Stimulated activated naive B cell treated with anti-CD40 and anti-IgM and Interleukin-4, amounts not matched to agents 10 μg/mL and 1 μg/mL and 100 μg/mL, for 72 hours (primary cell): ENCODE measurements at regions not wholly inside any gene's neighbourhood (a gene's known extent, or its start where the extent isn't known, plus 50 kb on each side); places are given as distances from the start of the nearest gene placed in this dataset.

ENCODE experiments used
- ATAC-seq, 2 donors: fragments of 150-1000 bp; cut with Tn5 transposase; replicated peaks; 2 replicates each; pipeline ENCODE4 v1.10.0; 2021; ENCODE audit warnings: moderate library complexity in 1 of 2
- DNase-seq: peaks from one replicate; pipeline ENCODE4 v3.0.0; 2021
- H3K27ac Mint-ChIP-seq: one replicate; pipeline ENCODE4 v1.8.0; 2022; ENCODE audit warnings: mild to moderate bottlenecking, mixed read lengths
- H3K27me3 Mint-ChIP-seq, 2 donors: one replicate each; pipeline ENCODE4 v1.8.0; 2022; ENCODE audit warnings: mixed read lengths in 2 of 2
- H3K36me3 Mint-ChIP-seq, 2 donors: one replicate each; pipeline ENCODE4 v1.8.0; 2022; ENCODE audit warnings: mixed read lengths in 2 of 2, mild to moderate bottlenecking in 1 of 2
- H3K4me1 Mint-ChIP-seq, 2 donors: one replicate each; pipeline ENCODE4 v1.8.0; 2022; ENCODE audit warnings: mixed read lengths in 2 of 2, mild to moderate bottlenecking in 1 of 2
- H3K4me3 Mint-ChIP-seq, 2 donors: one replicate each; pipeline ENCODE4 v1.8.0; 2022; ENCODE audit warnings: mild to moderate bottlenecking in 2 of 2, mixed read lengths in 2 of 2, moderate library complexity in 1 of 2
- H3K9me3 Mint-ChIP-seq, 2 donors: one replicate each; pipeline ENCODE4 v1.8.0; 2022; ENCODE audit warnings: mixed read lengths in 2 of 2, mild to moderate bottlenecking in 1 of 2

- H3K27me3 Mint-ChIP-seq: peaks cover 0 to 1% of the 10 kb centered on the region in 2 donors
These were observed 50.6 kb upstream of the L3MBTL4 start for GRCh38 chr18:6465281-6465680.

GRCh38 chr18:6476190-6476589 lies 61.5 kb upstream of the L3MBTL4 start:
- ATAC-seq: no peak
- H3K4me3 Mint-ChIP-seq: no peak overlapping the region

More at GRCh38 chr18:6465281-6465680, 50.6 kb upstream of the L3MBTL4 start:
- no peaks in the 10 kb centered on the region for H3K4me1 Mint-ChIP-seq
- no peaks in the 10 kb centered on the region for H3K36me3 Mint-ChIP-seq
- ATAC-seq (no peak), DNase-seq (no peak)
- H3K4me3 Mint-ChIP-seq: no peak overlapping the region
- no peak overlapping the region for H3K27ac Mint-ChIP-seq
- H3K9me3 Mint-ChIP-seq: peaks cover 5 to 6% of the 10 kb centered on the region in 2 donors

GRCh38 chr18:6476880-6477279 lies 62.2 kb upstream of the L3MBTL4 start:
- H3K36me3 Mint-ChIP-seq: no peaks in the 10 kb centered on the region
- ATAC-seq (no peak), DNase-seq (no peak)
- no peak overlapping the region for H3K4me3 Mint-ChIP-seq
- no peak overlapping the region for H3K27ac Mint-ChIP-seq
- peaks cover 13 to 20% of the 10 kb centered on the region in 2 donors for H3K27me3 Mint-ChIP-seq
- H3K9me3 Mint-ChIP-seq: no peaks in the 10 kb centered on the region
- H3K4me1 Mint-ChIP-seq: no peaks in the 10 kb centered on the region

More at GRCh38 chr18:6476190-6476589, 61.5 kb upstream of the L3MBTL4 start:
- Mint-ChIP-seq H3K36me3 (no peaks in the 10 kb centered on the region), H3K27ac (no peak overlapping the region), H3K9me3 (peaks cover 2 to 7% of the 10 kb centered on the region in 2 donors), H3K4me1 (no peaks in the 10 kb centered on the region), H3K27me3 (peaks cover 19 to 20% of the 10 kb centered on the region in 2 donors)
- no peak for DNase-seq

GRCh38 chr18:6478121-6478520 lies 63.4 kb upstream of the L3MBTL4 start:
- H3K4me3 Mint-ChIP-seq: no peak overlapping the region
- H3K36me3 Mint-ChIP-seq: no peaks in the 10 kb centered on the region

GRCh38 chr18:6479699-6480098 lies 65.0 kb upstream of the L3MBTL4 start:
- Mint-ChIP-seq H3K27ac (no peak overlapping the region), H3K36me3 (no peaks in the 10 kb centered on the region), H3K4me1 (no peaks in the 10 kb centered on the region), H3K27me3 (peaks cover 17 to 33% of the 10 kb centered on the region in 2 donors), H3K4me3 (no peak overlapping the region), H3K9me3 (no peaks in the 10 kb centered on the region)
- ATAC-seq (no peak), DNase-seq (no peak)

More at GRCh38 chr18:6478121-6478520, 63.4 kb upstream of the L3MBTL4 start:
- Mint-ChIP-seq H3K9me3 (no peaks in the 10 kb centered on the region), H3K27ac (no peak overlapping the region), H3K27me3 (peaks cover 16 to 25% of the 10 kb centered on the region in 2 donors), H3K4me1 (no peaks in the 10 kb centered on the region)
- no peak for DNase-seq
- ATAC-seq: no peak

- ATAC-seq: peak; percentile 89 to 91
- peaks cover 2 to 6% of the 10 kb centered on the region in 2 donors for H3K4me1 Mint-ChIP-seq
- DNase-seq: peak; percentile 17
- H3K9me3 Mint-ChIP-seq: no peaks in the 10 kb centered on the region
- H3K36me3 Mint-ChIP-seq: no peaks in the 10 kb centered on the region
- peaks cover 18 to 39% of the 10 kb centered on the region in 2 donors for H3K27me3 Mint-ChIP-seq
- H3K4me3 Mint-ChIP-seq: no peak overlapping the region
- H3K27ac Mint-ChIP-seq: no peak overlapping the region
These were observed 67.7 kb upstream of the L3MBTL4 start for GRCh38 chr18:6482198-6482977.

- DNase-seq (no peak), ATAC-seq (no peak)
- H3K36me3 Mint-ChIP-seq: no peaks in the 10 kb centered on the region
- peaks cover 14 to 38% of the 10 kb centered on the region in 2 donors for H3K27me3 Mint-ChIP-seq
- peaks cover 2 to 9% of the 10 kb centered on the region in 2 donors for H3K4me1 Mint-ChIP-seq
- H3K4me3 Mint-ChIP-seq: no peak overlapping the region
- no peak overlapping the region for H3K27ac Mint-ChIP-seq
- no peaks in the 10 kb centered on the region for H3K9me3 Mint-ChIP-seq
These were observed 69.9 kb upstream of the L3MBTL4 start for GRCh38 chr18:6484659-6485058.

GRCh38 chr18:6486313-6486712 lies 71.6 kb upstream of the L3MBTL4 start:
- H3K9me3 Mint-ChIP-seq: no peaks in the 10 kb centered on the region

GRCh38 chr18:6486764-6487426 lies 72.2 kb upstream of the L3MBTL4 start:
- DNase-seq (no peak), ATAC-seq (peak in 1 of 2 donors; percentile 5)
- no peak overlapping the region for H3K27ac Mint-ChIP-seq
- no peaks in the 10 kb centered on the region for H3K36me3 Mint-ChIP-seq
- peaks cover 5 to 16% of the 10 kb centered on the region in 2 donors for H3K4me1 Mint-ChIP-seq
- H3K9me3 Mint-ChIP-seq: no peaks in the 10 kb centered on the region
- peaks cover 14 to 38% of the 10 kb centered on the region in 2 donors for H3K27me3 Mint-ChIP-seq
- H3K4me3 Mint-ChIP-seq: no peak overlapping the region

More at GRCh38 chr18:6486313-6486712, 71.6 kb upstream of the L3MBTL4 start:
- H3K27me3 Mint-ChIP-seq: peaks cover 14 to 38% of the 10 kb centered on the region in 2 donors
- H3K4me1 Mint-ChIP-seq: peaks cover 5 to 16% of the 10 kb centered on the region in 2 donors
- ATAC-seq (peak; percentile 47 to 52), DNase-seq (no peak)
- H3K36me3 Mint-ChIP-seq: no peaks in the 10 kb centered on the region
- H3K4me3 Mint-ChIP-seq: no peak overlapping the region
- H3K27ac Mint-ChIP-seq: no peak overlapping the region

GRCh38 chr18:6487968-6488367 lies 73.3 kb upstream of the L3MBTL4 start:
- ATAC-seq: no peak
- H3K4me1 Mint-ChIP-seq: peaks cover 5 to 16% of the 10 kb centered on the region in 2 donors
- H3K36me3 Mint-ChIP-seq: no peaks in the 10 kb centered on the region
- H3K27me3 Mint-ChIP-seq: peaks cover 11 to 33% of the 10 kb centered on the region in 2 donors
- no peak for DNase-seq
- H3K9me3 Mint-ChIP-seq: no peaks in the 10 kb centered on the region
- H3K27ac Mint-ChIP-seq: no peak overlapping the region
- no peak overlapping the region for H3K4me3 Mint-ChIP-seq

- H3K9me3 Mint-ChIP-seq: no peaks in the 10 kb centered on the region
These were observed 74.2 kb upstream of the L3MBTL4 start for GRCh38 chr18:6488956-6489355.

GRCh38 chr18:6489977-6490376 lies 75.3 kb upstream of the L3MBTL4 start:
- peaks cover 5 to 16% of the 10 kb centered on the region in 2 donors for H3K4me1 Mint-ChIP-seq
- no peak overlapping the region for H3K27ac Mint-ChIP-seq
- no peaks in the 10 kb centered on the region for H3K36me3 Mint-ChIP-seq
- peak; percentile 43 to 57 for ATAC-seq
- DNase-seq: no peak
- peaks cover 8 to 23% of the 10 kb centered on the region in 2 donors for H3K27me3 Mint-ChIP-seq
- no peaks in the 10 kb centered on the region for H3K9me3 Mint-ChIP-seq
- H3K4me3 Mint-ChIP-seq: no peak overlapping the region

More at GRCh38 chr18:6488956-6489355, 74.2 kb upstream of the L3MBTL4 start:
- no peak overlapping the region for H3K4me3 Mint-ChIP-seq
- H3K27ac Mint-ChIP-seq: no peak overlapping the region
- H3K36me3 Mint-ChIP-seq: no peaks in the 10 kb centered on the region
- DNase-seq (no peak), ATAC-seq (no peak)
- peaks cover 5 to 16% of the 10 kb centered on the region in 2 donors for H3K4me1 Mint-ChIP-seq
- H3K27me3 Mint-ChIP-seq: peaks cover 5 to 26% of the 10 kb centered on the region in 2 donors

GRCh38 chr18:6493194-6493593 lies 78.5 kb upstream of the L3MBTL4 start:
- no peak for ATAC-seq
- H3K9me3 Mint-ChIP-seq: no peaks in the 10 kb centered on the region
- no peak for DNase-seq
- peaks cover 2 to 11% of the 10 kb centered on the region in 2 donors for H3K4me1 Mint-ChIP-seq
- H3K4me3 Mint-ChIP-seq: no peak overlapping the region
- H3K27me3 Mint-ChIP-seq: peaks cover 4 to 9% of the 10 kb centered on the region in 2 donors
- H3K27ac Mint-ChIP-seq: no peak overlapping the region
- H3K36me3 Mint-ChIP-seq: no peaks in the 10 kb centered on the region

- Mint-ChIP-seq H3K36me3 (no peaks in the 10 kb centered on the region), H3K9me3 (no peaks in the 10 kb centered on the region), H3K4me1 (no peaks in the 10 kb centered on the region), H3K27ac (no peak overlapping the region), H3K27me3 (peaks cover 4 to 5% of the 10 kb centered on the region in 2 donors), H3K4me3 (no peak overlapping the region)
- DNase-seq: no peak
- no peak for ATAC-seq
These were observed 80.8 kb upstream of the L3MBTL4 start for GRCh38 chr18:6495536-6495935.
